ENCODE measurements at regions not wholly inside any gene's neighbourhood (a gene's known extent, or its start where the extent isn't known, plus 50 kb on each side); places are given as distances from the start of the nearest gene placed in this dataset.

DNA sequence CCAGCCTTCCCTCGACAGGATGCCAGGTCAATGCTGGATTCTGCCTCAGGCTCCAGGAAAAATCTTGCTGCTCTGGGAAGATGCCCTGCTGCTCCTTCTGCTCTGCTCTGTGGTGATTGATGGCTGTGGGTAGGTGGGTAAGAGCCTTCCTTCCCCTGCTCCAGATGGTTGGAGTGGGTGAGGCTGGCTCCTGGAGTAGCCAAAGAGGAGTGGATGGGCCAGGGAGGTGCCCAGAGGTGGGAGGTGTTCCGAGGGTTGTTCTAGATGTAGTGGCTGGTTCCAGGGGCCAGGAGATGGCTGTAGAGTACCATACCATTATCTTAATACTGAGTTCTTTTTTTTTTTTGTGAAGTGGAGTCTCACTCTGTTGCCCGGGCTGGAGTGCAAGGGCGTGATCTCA is 99.6 kb upstream of the THY1 start:
- TF ChIP-seq POLR2AphosphoS5 (IDR thresholded peaks at IDR 0.05; ENCODE audit: insufficient read depth in 1 of 2, low read depth in 1 of 2) (no peak), POLR2A (IDR thresholded peaks at IDR 0.05) (no peak)
- TF ChIP-seq, protein P1, sequence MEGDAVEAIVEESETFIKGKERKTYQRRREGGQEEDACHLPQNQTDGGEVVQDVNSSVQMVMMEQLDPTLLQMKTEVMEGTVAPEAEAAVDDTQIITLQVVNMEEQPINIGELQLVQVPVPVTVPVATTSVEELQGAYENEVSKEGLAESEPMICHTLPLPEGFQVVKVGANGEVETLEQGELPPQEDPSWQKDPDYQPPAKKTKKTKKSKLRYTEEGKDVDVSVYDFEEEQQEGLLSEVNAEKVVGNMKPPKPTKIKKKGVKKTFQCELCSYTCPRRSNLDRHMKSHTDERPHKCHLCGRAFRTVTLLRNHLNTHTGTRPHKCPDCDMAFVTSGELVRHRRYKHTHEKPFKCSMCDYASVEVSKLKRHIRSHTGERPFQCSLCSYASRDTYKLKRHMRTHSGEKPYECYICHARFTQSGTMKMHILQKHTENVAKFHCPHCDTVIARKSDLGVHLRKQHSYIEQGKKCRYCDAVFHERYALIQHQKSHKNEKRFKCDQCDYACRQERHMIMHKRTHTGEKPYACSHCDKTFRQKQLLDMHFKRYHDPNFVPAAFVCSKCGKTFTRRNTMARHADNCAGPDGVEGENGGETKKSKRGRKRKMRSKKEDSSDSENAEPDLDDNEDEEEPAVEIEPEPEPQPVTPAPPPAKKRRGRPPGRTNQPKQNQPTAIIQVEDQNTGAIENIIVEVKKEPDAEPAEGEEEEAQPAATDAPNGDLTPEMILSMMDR (IDR thresholded peaks at IDR 0.05): no peak
- H3K4me1 ChIP-seq: no peaks in the 10 kb centered on the region
- intact Hi-C loops (cut with DNase I): no loop called here
- no peaks in the 10 kb centered on the region for H3K36me3 ChIP-seq
- no peak overlapping the region for H3K27ac ChIP-seq
- H3K4me3 ChIP-seq: no peak overlapping the region
- H3K27me3 ChIP-seq: no peaks in the 10 kb centered on the region
- no peaks in the 10 kb centered on the region for H3K9me3 ChIP-seq
- DNase-seq (ENCODE audit: extremely low spot score in 2 of 2): no peak

DNA sequence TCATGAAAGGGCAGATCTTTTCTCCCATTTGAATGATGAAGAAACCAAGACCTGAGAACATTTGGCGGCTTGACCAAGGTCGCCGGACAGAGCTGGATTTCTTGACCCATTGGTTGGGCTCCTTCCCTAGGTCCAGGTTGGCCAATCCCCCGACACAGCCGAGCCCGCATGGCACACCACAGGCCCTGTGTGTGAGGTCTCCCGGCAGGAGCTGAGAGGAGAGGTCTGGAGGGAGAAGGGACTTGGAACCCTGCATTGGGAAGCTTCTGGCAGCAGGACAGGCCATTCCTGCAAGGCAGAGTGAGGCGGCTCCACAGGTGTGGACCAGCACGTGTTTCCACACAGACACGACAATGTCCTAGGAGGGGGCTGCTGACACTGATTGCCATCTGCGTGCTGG is 98.6 kb upstream of the THY1 start:
- no peaks in the 10 kb centered on the region for H3K4me1 ChIP-seq
- intact Hi-C loops (cut with DNase I): no loop called here
- H3K4me3 ChIP-seq: no peak overlapping the region
- no peaks in the 10 kb centered on the region for H3K9me3 ChIP-seq
- no peaks in the 10 kb centered on the region for H3K36me3 ChIP-seq
- no peak for DNase-seq (ENCODE audit: extremely low spot score in 2 of 2)
- TF ChIP-seq POLR2AphosphoS5 (IDR thresholded peaks at IDR 0.05; ENCODE audit: insufficient read depth in 1 of 2, low read depth in 1 of 2) (no peak), POLR2A (IDR thresholded peaks at IDR 0.05) (no peak)
- TF ChIP-seq, protein P1 (IDR thresholded peaks at IDR 0.05): no peak
- H3K27me3 ChIP-seq: no peaks in the 10 kb centered on the region
- no peak overlapping the region for H3K27ac ChIP-seq

DNA sequence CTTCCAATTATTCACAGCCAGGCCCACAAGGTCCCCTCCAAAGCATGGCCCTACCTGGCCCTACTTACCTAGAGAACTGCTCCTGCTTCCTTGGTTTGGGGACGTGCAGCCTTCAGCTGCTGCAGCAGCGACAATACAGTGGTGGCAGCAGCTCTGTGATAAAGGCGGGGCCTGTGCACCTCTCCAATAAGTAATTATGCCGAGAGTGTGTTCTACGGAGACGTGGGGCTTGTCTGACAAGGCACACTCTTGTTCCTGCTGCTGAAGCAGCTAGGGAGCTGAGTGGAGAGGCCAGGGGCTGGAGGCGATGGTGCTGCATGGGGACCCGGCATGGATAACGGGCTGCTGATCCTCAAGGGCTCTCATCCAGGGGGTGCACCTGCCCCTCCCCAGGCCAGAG is 98.0 kb upstream of the THY1 start:
- Histone ChIP-seq H3K9me3 (no peaks in the 10 kb centered on the region), H3K4me1 (no peaks in the 10 kb centered on the region), H3K4me3 (no peak overlapping the region), H3K36me3 (no peaks in the 10 kb centered on the region), H3K27me3 (no peaks in the 10 kb centered on the region), H3K27ac (no peak overlapping the region)
- intact Hi-C loops (cut with DNase I): no loop called here
- DNase-seq (ENCODE audit: extremely low spot score in 2 of 2): no peak
- TF ChIP-seq, protein P1 (IDR thresholded peaks at IDR 0.05): no peak
- TF ChIP-seq POLR2A (IDR thresholded peaks at IDR 0.05): no peak
- no peak for TF ChIP-seq POLR2AphosphoS5 (IDR thresholded peaks at IDR 0.05; ENCODE audit: insufficient read depth in 1 of 2, low read depth in 1 of 2)

DNA sequence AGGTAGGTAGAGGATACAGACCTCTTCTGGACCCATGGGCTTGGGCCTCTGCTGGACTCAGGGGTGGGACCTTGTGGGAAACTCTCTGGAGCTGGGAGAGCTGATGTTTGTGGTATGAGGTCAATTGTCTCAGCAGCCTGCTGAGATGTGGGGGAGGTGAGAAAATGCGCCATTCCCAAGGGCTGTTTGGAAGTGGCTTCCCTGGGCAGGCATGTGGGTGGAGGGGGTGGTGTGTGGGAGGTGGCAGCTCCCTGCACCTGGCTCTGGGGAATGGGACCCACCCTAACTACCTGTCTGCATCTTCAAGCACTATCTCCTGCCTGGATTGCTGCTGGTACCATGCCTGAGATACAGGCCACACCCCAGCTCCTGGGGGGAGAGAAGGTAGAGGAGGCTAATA is 97.4 kb upstream of the THY1 start:
- Histone ChIP-seq H3K27ac (no peak overlapping the region), H3K4me3 (no peak overlapping the region), H3K9me3 (no peaks in the 10 kb centered on the region), H3K27me3 (no peaks in the 10 kb centered on the region), H3K36me3 (no peaks in the 10 kb centered on the region), H3K4me1 (no peaks in the 10 kb centered on the region)
- TF ChIP-seq POLR2AphosphoS5 (IDR thresholded peaks at IDR 0.05; ENCODE audit: insufficient read depth in 1 of 2, low read depth in 1 of 2): no peak
- TF ChIP-seq, protein P1 (IDR thresholded peaks at IDR 0.05): no peak
- no peak for TF ChIP-seq POLR2A (IDR thresholded peaks at IDR 0.05)
- DNase-seq (ENCODE audit: extremely low spot score in 2 of 2): no peak
- intact Hi-C loops (cut with DNase I): no loop called here

DNA sequence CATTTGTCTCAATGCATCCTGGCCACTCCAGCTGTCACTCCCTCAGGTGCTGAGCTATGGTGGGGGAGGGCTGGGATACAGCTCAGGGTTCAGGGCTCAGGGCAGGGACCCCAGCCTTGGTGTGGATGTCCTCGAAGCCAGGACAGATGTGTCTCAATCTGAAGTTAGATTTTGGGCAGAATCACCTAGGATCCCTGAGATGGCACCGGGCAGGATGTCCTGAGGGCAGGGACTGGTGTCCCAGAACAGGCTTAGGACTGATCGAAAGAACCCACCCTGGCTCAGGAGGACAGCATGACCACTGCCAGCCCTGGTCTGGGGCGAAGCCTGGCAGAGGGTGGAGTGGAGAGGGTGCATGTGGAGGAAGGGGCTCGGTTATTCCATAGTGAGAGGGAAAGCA is 96.8 kb upstream of the THY1 start:
- intact Hi-C loops (cut with DNase I): no loop called here
- Histone ChIP-seq H3K36me3 (no peaks in the 10 kb centered on the region), H3K9me3 (no peaks in the 10 kb centered on the region), H3K4me3 (no peak overlapping the region), H3K27ac (no peak overlapping the region), H3K4me1 (no peaks in the 10 kb centered on the region), H3K27me3 (no peaks in the 10 kb centered on the region)
- TF ChIP-seq POLR2AphosphoS5 (IDR thresholded peaks at IDR 0.05; ENCODE audit: insufficient read depth in 1 of 2, low read depth in 1 of 2) (no peak), POLR2A (IDR thresholded peaks at IDR 0.05) (no peak)
- TF ChIP-seq, protein P1 (IDR thresholded peaks at IDR 0.05): no peak
- DNase-seq (ENCODE audit: extremely low spot score in 2 of 2): no peak
